Fibroblast of villous mesenchyme (primary cell): ENCODE measurements at regions not wholly inside any gene's neighbourhood (a gene's known extent, or its start where the extent isn't known, plus 50 kb on each side); places are given as distances from the start of the nearest gene placed in this dataset.

Experiments
- DNase-seq: peaks from one replicate; pipeline ENCODE4 v3.0.0-alpha.2; 2010; ENCODE audit warnings: low read depth
- H3K4me3 ChIP-seq: 2 replicates; pipeline ENCODE4 v1.5.1; 2011; ENCODE audit warnings: low read depth, mild to moderate bottlenecking, low read length
- TF ChIP-seq, protein P1 (sequence below): IDR thresholded peaks from 2 replicates; pipeline ENCODE4 v1.5.1; 2012; ENCODE audit warnings: low read depth, mild to moderate bottlenecking, low read length; ENCODE audit not compliant: insufficient read depth

DNA sequence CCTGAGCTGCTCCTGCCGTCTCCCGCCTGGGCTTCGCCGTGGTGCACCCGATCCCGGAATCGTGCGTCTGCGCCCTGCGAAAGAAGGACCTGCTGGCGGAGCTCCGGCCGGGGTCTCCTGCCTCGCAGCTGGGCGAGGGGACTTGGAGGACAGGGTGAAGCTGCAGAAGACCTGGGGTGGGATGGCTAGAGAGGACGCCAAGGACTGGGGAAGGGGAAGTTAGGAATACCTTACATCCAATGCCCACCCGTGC lies 150.2 kb downstream of the PRL start:
- TF ChIP-seq, protein P1, sequence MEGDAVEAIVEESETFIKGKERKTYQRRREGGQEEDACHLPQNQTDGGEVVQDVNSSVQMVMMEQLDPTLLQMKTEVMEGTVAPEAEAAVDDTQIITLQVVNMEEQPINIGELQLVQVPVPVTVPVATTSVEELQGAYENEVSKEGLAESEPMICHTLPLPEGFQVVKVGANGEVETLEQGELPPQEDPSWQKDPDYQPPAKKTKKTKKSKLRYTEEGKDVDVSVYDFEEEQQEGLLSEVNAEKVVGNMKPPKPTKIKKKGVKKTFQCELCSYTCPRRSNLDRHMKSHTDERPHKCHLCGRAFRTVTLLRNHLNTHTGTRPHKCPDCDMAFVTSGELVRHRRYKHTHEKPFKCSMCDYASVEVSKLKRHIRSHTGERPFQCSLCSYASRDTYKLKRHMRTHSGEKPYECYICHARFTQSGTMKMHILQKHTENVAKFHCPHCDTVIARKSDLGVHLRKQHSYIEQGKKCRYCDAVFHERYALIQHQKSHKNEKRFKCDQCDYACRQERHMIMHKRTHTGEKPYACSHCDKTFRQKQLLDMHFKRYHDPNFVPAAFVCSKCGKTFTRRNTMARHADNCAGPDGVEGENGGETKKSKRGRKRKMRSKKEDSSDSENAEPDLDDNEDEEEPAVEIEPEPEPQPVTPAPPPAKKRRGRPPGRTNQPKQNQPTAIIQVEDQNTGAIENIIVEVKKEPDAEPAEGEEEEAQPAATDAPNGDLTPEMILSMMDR: no peak
- H3K4me3 ChIP-seq: peak overlapping the region; percentile 28
- DNase-seq: no peak

DNA sequence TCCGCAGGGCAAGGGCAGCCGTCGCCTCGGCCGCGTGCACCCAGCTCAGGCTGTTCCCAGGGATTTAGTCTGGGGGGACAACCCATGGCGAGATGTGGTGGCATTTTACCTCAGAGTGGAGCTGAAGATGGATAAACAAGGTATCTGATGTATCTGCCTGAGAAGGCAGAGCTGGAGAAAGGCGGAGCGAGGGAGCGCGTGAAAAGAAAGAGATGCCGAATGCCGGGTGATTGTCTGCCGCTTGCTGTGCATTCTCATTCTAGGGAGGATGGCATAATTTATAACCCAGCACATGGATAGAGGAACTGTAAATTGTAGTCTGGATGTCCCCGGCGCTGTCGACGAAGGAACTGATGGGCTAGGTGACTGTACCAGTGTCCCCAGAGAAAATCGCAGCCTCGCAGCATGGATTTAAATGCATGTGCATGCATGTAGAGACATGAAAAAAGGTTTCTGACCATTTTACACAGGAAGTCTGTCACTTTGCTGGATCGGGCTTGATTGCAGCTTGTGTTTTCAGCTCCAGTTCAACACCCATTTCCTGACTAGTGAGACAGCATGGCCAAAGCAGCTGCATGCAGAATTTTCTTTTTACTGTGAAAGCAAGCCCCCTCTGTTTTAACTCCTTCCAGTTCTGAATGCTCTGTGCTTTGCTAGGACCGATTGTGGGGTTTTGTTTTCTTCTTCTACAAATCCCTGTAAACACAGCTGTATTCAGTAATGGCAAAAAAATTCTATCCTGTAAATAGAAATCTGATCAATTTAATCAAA lies 149.7 kb downstream of the PRL start:
- DNase-seq: no peak
- TF ChIP-seq, protein P1: no peak
- peak overlapping the region; percentile 28 for H3K4me3 ChIP-seq

DNA sequence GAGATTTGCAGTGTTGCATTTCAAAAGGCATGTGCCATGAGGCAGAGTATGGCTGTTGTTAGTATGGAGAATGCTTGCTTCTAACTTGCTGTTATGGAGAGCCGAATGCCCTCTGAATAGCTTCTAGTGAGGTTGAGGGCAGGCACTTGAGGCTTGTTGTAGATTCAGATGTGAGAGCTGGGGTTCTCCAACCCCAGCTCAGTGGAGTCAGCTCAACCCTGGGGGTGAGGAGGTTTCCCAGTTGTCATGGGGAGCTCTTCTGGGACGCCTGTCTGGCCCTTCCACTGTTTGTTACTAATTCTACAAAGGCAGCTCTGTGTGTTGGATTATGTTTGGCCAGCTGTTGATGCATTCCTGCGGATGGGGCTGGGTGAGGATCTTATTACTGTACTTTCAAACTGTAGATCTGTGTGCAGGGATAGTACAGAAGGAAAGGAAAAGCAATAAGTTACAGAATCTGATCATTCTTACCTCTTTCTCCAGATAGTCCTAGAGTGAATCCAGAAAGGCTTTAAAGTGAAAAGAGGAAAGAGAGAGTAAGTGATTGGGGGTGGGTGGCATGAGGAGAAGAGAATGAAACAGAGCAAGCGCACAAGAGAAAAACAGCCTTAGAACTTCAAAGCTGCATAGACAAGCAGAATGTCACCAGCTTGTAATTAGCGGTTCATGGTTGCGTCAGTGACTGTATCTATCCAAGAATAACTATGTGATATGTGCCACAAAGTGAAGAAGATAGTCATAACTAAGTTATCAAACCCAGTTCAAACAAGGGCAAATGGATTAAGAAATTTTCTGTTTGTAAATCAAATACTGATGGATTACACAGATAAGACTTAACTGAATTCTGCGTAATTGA lies 148.7 kb downstream of the PRL start:
- TF ChIP-seq, protein P1: no peak
- DNase-seq: peak; percentile 60
- H3K4me3 ChIP-seq: peak overlapping the region; percentile 4

DNA sequence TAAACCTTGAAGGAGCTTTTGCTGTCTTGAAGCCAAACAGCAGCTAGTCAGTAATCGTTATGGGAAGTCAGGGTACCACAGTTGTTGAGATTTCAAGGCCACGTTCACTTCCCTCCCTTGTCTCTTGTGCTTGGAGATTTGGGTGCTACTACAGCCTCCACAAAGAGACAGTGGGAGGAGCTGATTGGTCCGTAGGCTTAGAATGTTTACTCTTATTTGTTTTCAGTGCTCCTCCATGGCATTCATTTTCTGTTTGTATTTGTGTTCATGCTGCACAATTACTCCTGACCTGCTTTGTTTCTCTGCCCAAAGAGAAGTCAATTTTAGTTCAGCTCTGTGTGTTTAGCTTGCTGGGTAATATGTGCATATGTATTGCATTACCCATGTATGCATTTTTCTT lies 147.7 kb downstream of the PRL start:
- TF ChIP-seq, protein P1: no peak
- DNase-seq: no peak
- no peak overlapping the region for H3K4me3 ChIP-seq

DNA sequence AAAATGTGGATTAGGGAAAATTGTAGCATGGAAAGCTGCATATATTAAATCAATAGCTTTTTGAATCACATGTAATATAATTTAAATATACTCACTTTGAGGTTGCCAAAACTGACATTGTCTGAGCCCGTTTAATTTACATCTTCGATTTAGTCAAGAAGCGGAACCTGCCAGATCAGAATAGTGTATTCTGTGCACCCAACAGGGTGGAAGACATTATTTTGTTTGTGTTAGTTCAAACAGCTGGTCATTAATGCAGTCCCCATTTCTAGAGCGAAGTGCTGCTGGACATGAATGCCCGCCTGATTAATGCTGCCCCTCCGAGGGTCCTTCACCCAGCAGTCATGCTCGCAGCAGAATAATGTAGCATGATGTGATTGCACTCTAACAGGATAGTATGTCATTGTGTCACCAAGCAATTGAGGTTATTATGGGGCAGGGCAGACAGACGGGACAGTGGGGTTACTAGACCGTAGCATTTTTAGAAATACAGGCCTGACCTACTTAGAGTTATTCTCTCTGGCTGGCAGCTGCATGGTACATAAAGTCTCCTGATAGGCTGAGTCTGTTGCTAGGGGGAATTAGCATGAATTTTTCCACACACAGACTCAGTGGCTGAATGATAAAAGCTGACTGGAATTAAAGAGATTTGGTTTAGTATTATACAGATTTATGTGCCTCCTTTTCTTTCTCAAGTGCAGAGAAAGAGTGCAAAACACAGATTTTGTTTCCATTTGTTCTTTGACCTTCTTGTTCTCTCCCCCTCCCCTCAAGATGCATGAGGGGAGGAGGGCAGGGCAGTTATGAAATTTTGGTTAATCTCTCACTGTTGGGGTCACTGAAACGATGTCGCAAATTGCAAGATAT lies 147.1 kb downstream of the PRL start:
- no peak overlapping the region for H3K4me3 ChIP-seq
- TF ChIP-seq, protein P1: no peak
- peak; percentile 23 for DNase-seq

DNA sequence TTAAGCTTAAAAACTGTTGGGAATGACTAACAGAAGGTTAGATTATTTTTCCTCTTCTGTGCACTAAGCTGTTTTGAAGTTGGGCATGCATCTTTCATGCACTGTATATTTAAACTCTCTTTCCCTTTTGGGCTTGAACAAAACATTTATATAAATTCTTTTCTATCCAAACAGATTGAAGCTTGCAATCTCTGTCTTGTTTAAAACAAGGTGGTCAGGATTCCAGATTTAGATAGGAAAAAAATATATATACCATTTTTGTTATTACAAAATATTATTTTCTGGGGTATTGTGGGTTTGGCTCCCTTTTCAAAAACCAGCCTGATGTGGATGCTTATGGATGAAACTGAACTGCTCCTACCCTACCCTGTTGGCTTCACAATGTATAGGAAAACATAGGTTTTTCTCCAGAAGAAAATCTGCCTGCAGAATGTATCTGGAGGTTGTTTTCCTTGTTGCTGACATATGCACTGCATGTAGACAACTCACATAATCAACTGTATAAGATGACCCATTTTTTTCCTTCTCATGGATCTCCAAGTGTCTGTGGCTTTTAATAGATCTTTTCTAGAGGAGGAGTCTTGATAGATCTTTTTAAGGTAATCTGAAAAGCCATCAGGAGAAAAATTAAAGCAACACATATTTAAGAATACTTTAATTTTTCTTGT lies 146.3 kb downstream of the PRL start:
- TF ChIP-seq, protein P1: no peak
- DNase-seq: no peak
- H3K4me3 ChIP-seq: no peak overlapping the region
